Natural killer cell (primary cell): ENCODE measurements at regions not wholly inside any gene's neighbourhood (a gene's known extent, or its start where the extent isn't known, plus 50 kb on each side); places are given as distances from the start of the nearest gene placed in this dataset.

Experiments used
- ATAC-seq, 3 donors: fragments of 150-1000 bp in 2 of 3; fragments of 200-7000 bp in 1 of 3; cut with Tn5 transposase; 1 replicate in 1 of 3; 2 replicates in 2 of 3; pipeline ENCODE4 v1.10.0; 2021; ENCODE audit warnings: mild to moderate bottlenecking in 2 of 3, moderate library complexity in 2 of 3
- DNase-seq, 2 donors: peaks; one replicate each; pipeline versions ENCODE4 v3.0.0 to v3.0.0-alpha.2; 2013 to 2021; ENCODE audit warnings: mixed read lengths in 1 of 2
- H3K27ac ChIP-seq: one replicate; pipeline ENCODE4 v1.5.1; 2013; ENCODE audit warnings: mild to moderate bottlenecking, low read length
- H3K27me3 ChIP-seq: one replicate; pipeline ENCODE4 v1.6.1; 2013; ENCODE audit warnings: low read length; ENCODE audit not compliant: control insufficient read depth, insufficient read depth
- H3K36me3 ChIP-seq: one replicate; pipeline ENCODE4 v1.6.1; 2013; ENCODE audit warnings: low read length; ENCODE audit not compliant: control insufficient read depth, insufficient read depth
- H3K4me1 ChIP-seq: one replicate; pipeline ENCODE4 v1.6.1; 2013; ENCODE audit warnings: low read length; ENCODE audit not compliant: control insufficient read depth, insufficient read depth
- H3K4me3 ChIP-seq: one replicate; pipeline ENCODE4 v1.5.1; 2013; ENCODE audit warnings: low read length
- H3K9me3 ChIP-seq: one replicate; pipeline ENCODE4 v1.6.1; 2013; ENCODE audit warnings: low read length; ENCODE audit not compliant: control insufficient read depth, insufficient read depth
- H3K27ac Mint-ChIP-seq, 2 donors: one replicate each; pipeline ENCODE4 v1.8.0; 2022; ENCODE audit warnings: mild to moderate bottlenecking in 2 of 2, mixed read lengths in 2 of 2, moderate library complexity in 1 of 2
- H3K27me3 Mint-ChIP-seq, 2 donors: one replicate each; pipeline ENCODE4 v1.8.0; 2022; ENCODE audit warnings: low read depth in 2 of 2, mixed read lengths in 2 of 2
- H3K36me3 Mint-ChIP-seq: one replicate; pipeline ENCODE4 v1.8.0; 2022; ENCODE audit warnings: mixed read lengths
- H3K4me1 Mint-ChIP-seq, 2 donors: one replicate each; pipeline ENCODE4 v1.8.0; 2022; ENCODE audit warnings: mixed read lengths in 2 of 2
- H3K4me3 Mint-ChIP-seq: one replicate; pipeline ENCODE4 v1.8.0; 2022; ENCODE audit warnings: mild to moderate bottlenecking, moderate library complexity, mixed read lengths
- H3K9me3 Mint-ChIP-seq, 2 donors: one replicate each; pipeline ENCODE4 v1.8.0; 2022; ENCODE audit warnings: mixed read lengths in 2 of 2
- CTCF ChIP-seq: fragments of 200-600 bp; IDR thresholded peaks from one replicate; pipeline ENCODE4 v1.8.0; 2022; ENCODE audit warnings: antibody characterized with exemption
- WGBS: methylation state at CpG from one replicate; pipeline ENCODE4 v1.1.7; 2013; ENCODE audit warnings: missing lambda C conversion rate; ENCODE audit not compliant: insufficient coverage; 5-methylcytosine and 5-hydroxymethylcytosine counted together
- intact Hi-C: fragments of 100-400 bp; cut with micrococcal nuclease; formaldehyde crosslinking; loops from one replicate; pipeline ENCODE4 v1.14.2; 2022

- TF ChIP-seq CTCF: no peak
- H3K4me3 ChIP-seq: no peak overlapping the region
- H3K9me3 Mint-ChIP-seq: no peaks in the 10 kb centered on the region
- no peaks in the 10 kb centered on the region for H3K4me1 Mint-ChIP-seq
- intact Hi-C loops: no loop called here
- H3K4me1 ChIP-seq: no peaks in the 10 kb centered on the region
- no peaks in the 10 kb centered on the region for H3K36me3 Mint-ChIP-seq
- H3K27ac Mint-ChIP-seq: no peak overlapping the region
- no peaks in the 10 kb centered on the region for H3K27me3 ChIP-seq
- WGBS: 79% methylated on average over 4 of the region's 4 CpGs
- no peak for ATAC-seq
- peaks cover 13 to 19% of the 10 kb centered on the region in 2 donors for H3K27me3 Mint-ChIP-seq
- H3K36me3 ChIP-seq: no peaks in the 10 kb centered on the region
- H3K9me3 ChIP-seq: no peaks in the 10 kb centered on the region
- no peak for DNase-seq
- no peak overlapping the region for H3K4me3 Mint-ChIP-seq
- H3K27ac ChIP-seq: no peak overlapping the region
Observed at GRCh38 chr3:197368821-197369220, 70.4 kb upstream of the DLG1 start.

- Mint-ChIP-seq H3K9me3 (no peaks in the 10 kb centered on the region), H3K27ac (no peak overlapping the region), H3K4me3 (no peak overlapping the region), H3K4me1 (no peaks in the 10 kb centered on the region), H3K36me3 (no peaks in the 10 kb centered on the region), H3K27me3 (peaks cover 17 to 23% of the 10 kb centered on the region in 2 donors)
- ATAC-seq: no peak
- intact Hi-C loops: no loop called here
- Histone ChIP-seq H3K4me3 (no peak overlapping the region), H3K27ac (no peak overlapping the region), H3K36me3 (no peaks in the 10 kb centered on the region), H3K27me3 (no peaks in the 10 kb centered on the region), H3K4me1 (no peaks in the 10 kb centered on the region), H3K9me3 (no peaks in the 10 kb centered on the region)
- DNase-seq: no peak
- no peak for TF ChIP-seq CTCF
- 60% methylated on average over 4 of the region's 4 CpGs for WGBS
Observed at GRCh38 chr3:197368330-197368729, 69.9 kb upstream of the DLG1 start.

DNA sequence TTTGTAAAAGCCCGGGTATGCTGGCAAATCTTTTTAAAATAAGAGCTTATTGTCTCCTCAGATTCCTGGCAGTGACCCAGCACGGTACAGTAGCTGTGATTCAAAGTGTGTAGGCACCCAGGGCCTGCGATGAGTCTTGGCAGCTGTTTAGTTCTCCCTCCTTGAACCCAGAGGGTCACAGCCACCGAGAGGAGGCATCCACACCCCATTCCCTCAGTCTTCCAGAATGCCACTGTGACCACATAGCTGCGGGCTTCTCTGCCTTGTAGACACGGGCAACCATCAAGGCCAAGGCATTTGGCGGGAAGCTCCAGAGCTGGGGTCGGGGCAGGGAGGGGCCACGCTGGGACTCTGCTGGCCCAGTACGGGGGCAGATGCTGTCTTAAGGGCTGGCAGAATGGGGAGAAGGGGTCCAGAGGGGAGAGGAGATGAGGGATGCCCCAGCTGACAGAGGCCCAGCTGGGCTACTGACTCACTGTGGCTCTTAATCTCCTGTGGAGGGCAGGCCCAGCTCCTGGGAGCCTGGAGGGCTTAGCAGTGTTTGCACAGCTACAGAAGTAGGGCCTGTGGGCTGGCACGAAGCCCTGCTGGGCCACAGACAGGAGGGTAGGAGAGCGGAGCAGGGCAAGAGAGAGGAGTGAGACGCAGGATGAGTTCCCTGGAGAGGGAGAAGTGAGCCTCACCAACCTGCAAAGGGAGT is 68.8 kb upstream of the DLG1 start:
- Mint-ChIP-seq H3K27ac (no peak overlapping the region), H3K4me1 (no peaks in the 10 kb centered on the region), H3K4me3 (no peak overlapping the region), H3K9me3 (no peaks in the 10 kb centered on the region), H3K36me3 (no peaks in the 10 kb centered on the region), H3K27me3 (peaks cover 17 to 27% of the 10 kb centered on the region in 2 donors)
- Histone ChIP-seq H3K27me3 (no peaks in the 10 kb centered on the region), H3K27ac (no peak overlapping the region), H3K4me3 (no peak overlapping the region), H3K36me3 (no peaks in the 10 kb centered on the region), H3K9me3 (no peaks in the 10 kb centered on the region), H3K4me1 (no peaks in the 10 kb centered on the region)
- DNase-seq: no peak
- WGBS: 80% methylated on average over 13 of the region's 13 CpGs
- TF ChIP-seq CTCF: no peak
- ATAC-seq: no peak
- intact Hi-C loops: no loop called here
